HG02642 (cell line): ENCODE measurements at regions not wholly inside any gene's neighbourhood (a gene's known extent, or its start where the extent isn't known, plus 50 kb on each side); places are given as distances from the start of the nearest gene placed in this dataset.
"Not testable (repeated sequence)": the region's sequence is repeated elsewhere in the genome, so short reads cannot be mapped to it uniquely, and the experiment has no call there.

ENCODE experiments used
- ATAC-seq: cut with Tn5 transposase; IDR thresholded peaks from one replicate; pipeline ENCODE4 v1.9.1; 2021; ENCODE audit warnings: mild to moderate bottlenecking; ENCODE audit not compliant: unreplicated experiment, poor library complexity

- ATAC-seq = no peak
Measured at GRCh38 chr3:101142160-101142559, 148.9 kb upstream of the ABI3BP start.

DNA sequence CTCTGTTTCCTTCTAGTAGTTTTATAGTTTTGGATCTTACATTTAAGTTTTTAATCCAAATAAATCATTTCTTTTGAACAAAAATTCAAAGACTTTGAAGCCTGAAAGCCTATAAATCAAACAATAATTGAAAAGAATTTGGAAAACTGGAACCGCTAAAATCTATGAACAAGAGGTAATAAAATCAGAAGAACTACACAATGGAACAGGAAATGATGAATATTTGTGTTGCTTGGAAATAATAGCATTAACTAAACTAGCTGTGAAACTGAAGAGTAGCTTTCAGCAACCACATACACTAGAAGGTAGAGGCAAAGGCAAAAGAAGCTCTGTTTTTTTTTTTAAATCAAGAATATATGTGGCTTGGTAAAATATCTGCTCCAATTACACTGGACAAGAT lies 147.9 kb upstream of the ABI3BP start:
- no peak for ATAC-seq

- no peak for ATAC-seq
Measured at GRCh38 chr3:101138817-101139216, 145.6 kb upstream of the ABI3BP start.

DNA sequence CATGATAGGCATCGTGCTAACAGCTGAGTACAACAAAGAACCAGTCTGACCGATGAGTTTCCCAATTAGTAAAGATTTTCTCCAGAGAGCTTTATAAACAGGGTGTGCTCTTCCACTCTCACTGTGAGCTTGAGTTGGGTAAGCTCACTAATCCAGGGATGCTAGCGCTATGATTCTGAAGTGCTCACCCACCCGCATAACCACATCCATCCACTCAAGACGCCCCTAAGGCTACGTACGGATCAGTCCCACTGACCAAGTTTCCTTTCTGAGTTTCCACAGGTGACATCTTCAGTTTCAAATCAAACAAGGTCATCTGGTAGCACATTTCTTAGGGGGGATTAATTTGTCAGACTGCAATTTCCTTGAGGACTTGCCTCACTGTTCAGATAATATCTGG lies 141.1 kb upstream of the ABI3BP start:
- ATAC-seq = no peak

DNA sequence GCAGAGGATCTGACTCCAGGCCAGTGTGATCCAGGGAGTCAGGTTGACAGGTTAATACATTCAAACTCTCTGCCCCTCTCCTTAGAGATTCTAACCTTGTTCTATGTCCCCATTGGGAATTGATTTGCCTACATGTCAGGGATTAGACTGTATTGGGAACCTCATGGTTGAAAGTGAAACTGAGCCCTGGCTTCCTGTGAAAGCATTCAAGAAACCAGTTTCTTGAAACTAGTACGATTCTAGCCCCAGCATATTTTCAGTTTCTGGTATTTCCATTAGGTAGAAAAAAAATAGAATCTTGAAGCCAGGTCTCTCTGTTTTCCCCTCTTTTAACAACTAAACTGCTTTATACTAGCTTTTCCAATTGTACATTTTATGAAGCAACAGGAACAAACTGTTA lies 140.4 kb upstream of the ABI3BP start:
- no peak for ATAC-seq

GRCh38 chr3:101133197-101133596 lies 140.0 kb upstream of the ABI3BP start:
- not testable (repeated sequence) for ATAC-seq

GRCh38 chr3:101131767-101132166 lies 138.5 kb upstream of the ABI3BP start:
- ATAC-seq = no peak

DNA sequence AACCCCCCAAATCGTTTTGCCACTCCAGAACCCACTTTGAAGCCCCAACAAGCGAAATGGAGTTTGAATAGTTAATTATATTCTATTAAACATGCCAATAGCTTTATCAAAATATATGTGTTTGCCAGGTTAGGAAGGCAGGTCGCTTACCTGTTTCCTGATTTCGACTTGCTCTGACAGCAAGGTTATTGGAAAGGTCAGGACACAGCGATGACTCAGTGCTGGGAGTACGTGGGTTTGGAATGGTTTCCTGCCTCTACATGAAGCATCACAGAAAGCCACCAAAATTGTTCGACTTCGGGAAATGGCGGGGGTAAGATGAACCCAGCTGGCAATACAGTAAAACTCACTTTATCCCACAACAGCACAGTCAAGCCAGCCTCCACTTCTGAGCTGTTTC lies 135.6 kb upstream of the ABI3BP start:
- ATAC-seq = no peak

DNA sequence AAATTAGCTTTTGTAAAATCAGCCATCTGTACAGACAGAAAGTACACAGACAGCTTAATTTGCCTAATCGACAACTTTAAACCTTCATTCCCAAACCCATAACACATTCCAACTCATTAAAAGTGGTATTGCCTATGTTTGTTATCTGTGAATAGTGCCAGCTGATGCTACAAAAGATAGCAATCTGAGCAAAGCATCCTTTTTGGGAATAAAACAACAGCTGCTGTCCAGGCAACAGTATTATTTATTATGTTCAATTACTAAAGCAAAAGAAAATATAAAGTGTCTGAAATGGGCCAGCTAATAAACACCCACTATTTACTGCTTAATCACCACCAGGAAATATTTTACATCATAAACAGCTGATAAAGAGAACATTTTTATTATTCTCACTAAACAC lies 134.8 kb upstream of the ABI3BP start:
- no peak for ATAC-seq

DNA sequence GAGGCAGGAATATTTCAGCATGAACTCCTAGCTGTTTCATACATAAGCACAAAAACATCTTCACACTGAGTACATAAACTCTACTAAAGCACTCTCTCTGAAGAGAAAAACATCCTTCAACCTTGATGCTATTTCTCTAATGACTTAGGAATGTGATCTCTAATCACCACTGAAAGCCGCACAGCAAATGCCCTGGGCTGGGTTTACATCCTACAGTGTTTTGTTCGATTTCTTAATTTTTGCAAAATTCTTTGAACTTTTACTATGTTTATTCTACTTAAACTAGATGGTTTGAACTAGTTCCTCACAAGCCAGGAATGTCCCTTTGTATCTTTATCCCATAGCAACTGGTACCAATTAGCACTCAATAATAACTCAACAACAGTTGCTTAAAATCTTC lies 130.9 kb upstream of the ABI3BP start:
- no peak for ATAC-seq

GRCh38 chr3:101123081-101123480 lies 129.9 kb upstream of the ABI3BP start:
- ATAC-seq = no peak

GRCh38 chr3:101122681-101123080 lies 129.5 kb upstream of the ABI3BP start:
- no peak for ATAC-seq

DNA sequence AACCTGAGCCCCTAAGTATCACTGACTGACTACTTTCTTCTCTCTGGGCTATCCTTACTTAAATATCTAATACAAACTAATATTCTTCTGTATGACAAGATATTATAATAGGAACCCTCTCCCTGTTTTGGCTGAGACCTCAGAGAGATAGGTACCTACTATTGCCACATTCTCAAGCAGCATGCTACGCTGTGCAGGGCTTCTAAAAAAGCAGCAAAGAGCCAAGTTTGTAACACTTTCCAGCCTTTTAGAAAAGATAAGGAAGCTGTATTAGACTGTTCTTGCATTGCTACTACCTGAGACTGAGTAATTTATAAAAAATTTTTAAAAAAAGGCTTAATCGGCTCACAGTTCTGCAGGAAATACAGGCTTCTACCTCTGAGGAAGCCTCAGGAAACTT lies 126.8 kb upstream of the ABI3BP start:
- no peak for ATAC-seq

GRCh38 chr3:101119535-101119934 lies 126.3 kb upstream of the ABI3BP start:
- ATAC-seq = no peak

DNA sequence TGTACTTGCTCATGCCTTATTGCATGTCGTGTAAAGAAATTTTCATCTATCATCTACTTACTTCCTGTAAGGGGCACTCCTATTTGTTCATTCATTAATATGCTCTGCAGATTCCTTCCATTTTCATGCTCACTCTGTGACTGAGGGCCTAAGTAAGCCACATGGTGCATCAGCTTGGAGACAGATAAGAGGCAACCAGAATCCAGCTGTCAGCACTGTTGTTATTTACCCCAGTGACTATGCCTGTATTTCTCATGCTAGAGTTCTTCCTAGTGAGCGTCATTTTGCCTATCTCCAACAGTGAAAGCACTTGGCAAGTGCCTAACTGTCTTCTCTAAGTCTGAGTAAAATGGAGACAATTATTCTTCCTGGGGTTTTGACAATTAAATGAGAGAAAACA lies 124.8 kb upstream of the ABI3BP start:
- ATAC-seq = no peak

GRCh38 chr3:101117465-101117864 lies 124.2 kb upstream of the ABI3BP start:
- no peak for ATAC-seq

DNA sequence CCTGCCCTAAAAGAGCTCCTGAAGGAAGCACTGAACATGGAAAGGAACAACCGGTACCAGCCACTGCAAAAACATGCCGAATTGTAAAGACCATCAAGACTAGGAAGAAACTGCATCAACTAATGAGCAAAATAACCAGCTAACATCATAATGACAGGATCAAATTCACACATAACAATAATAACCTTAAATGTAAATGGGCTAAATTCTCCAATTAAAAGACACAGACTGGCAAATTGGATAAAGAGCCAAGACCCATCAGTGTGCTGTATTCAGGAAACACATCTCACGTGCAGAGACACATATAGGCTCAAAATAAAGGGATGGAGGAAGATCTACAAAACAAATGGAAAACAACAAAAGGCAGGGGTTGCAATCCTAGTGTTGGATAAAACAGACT lies 117.1 kb upstream of the ABI3BP start:
- ATAC-seq = not testable (repeated sequence)

DNA sequence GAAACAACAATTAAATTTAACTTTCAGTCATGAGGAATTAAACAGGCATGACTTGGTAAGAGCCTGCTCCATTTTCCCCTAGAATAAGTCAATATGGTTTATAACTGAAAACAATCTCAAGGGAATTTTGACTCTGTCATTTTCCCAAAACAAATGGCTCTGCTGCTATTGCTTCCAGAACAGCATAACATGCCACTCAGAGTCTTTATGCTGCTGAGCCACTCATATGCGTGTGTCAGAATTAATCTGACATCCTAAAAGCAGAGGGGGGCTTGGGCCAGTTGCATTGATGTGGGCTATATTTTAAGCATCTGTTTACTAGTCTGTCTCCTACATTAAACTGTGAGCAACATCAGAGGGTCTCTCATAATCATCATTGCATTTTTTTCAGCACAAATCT lies 111.1 kb upstream of the ABI3BP start:
- no peak for ATAC-seq

GRCh38 chr3:101102678-101103296 lies 109.6 kb upstream of the ABI3BP start:
- ATAC-seq = no peak

DNA sequence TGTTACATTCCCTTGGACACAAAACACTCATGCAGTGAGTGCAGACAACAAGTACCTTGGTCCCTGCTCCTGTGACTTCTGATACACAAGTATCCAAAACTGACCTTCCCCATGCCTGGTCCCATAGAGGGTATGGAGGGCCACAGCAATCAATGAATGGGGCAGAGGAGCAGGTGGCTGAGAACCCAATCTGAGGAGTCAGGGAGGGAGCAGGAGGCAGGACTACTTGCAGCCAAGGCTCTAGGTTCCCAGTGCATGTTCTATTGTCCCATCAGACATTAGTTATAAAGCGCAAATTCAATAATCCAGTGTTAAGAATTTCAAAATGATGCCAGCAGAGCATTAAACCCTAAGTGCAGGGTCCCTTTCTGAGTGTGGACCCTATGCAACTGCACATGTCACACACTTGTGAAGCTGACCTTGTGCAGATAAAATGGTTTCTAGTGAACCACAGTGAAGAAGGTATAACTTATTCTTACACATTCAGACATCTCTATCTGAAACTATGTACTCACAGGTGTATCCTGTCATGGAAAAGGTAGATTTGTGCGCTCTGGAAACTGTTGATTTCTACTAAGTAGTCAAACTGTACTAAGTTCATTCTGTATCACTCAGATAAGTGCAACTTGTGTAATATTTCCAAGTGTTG lies 107.3 kb upstream of the ABI3BP start:
- ATAC-seq = no peak

DNA sequence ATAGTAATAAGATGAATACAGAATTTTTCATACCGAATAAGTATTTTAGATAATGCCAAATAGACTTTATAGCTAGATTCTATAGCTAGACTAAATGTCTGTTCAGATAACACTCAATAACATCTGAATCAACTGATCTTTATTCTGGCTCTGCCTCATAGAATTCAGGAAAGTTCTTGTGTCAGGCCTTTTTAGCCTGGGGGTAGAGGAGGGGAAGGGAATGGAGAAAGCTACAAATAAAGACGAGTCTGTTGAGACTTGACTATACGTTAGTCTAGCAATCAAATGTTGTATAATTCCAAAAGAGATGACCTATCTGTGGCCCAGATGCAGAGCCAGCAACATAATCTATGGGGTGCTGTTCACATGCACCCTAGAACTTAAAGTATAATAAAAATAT lies 106.6 kb upstream of the ABI3BP start:
- no peak for ATAC-seq

GRCh38 chr3:101096444-101096843 lies 103.2 kb upstream of the ABI3BP start:
- no peak for ATAC-seq
